ENCODE measurements at regions not wholly inside any gene's neighbourhood (a gene's known extent, or its start where the extent isn't known, plus 50 kb on each side); places are given as distances from the start of the nearest gene placed in this dataset.

GRCh38 chr13:105821337-105821736 lies 714.1 kb downstream of the EFNB2 start:
- in situ Hi-C loops (cut with HindIII; ENCODE audit: low sequenced_read_pairs), result no loop called here

GRCh38 chr13:105820415-105820814 lies 715.0 kb downstream of the EFNB2 start:
- in situ Hi-C loops (cut with HindIII; ENCODE audit: low sequenced_read_pairs), result no loop called here

- in situ Hi-C loops (cut with HindIII; ENCODE audit: low sequenced_read_pairs), result no loop called here
Measured at GRCh38 chr13:105817498-105817897, 718.0 kb downstream of the EFNB2 start.

GRCh38 chr13:105816994-105817393 lies 718.5 kb downstream of the EFNB2 start:
- in situ Hi-C loops (cut with HindIII; ENCODE audit: low sequenced_read_pairs), result no loop called here

- in situ Hi-C loops (cut with HindIII; ENCODE audit: low sequenced_read_pairs), result no loop called here
Measured at GRCh38 chr13:105814902-105815250, 720.6 kb downstream of the EFNB2 start.

- in situ Hi-C loops (cut with HindIII; ENCODE audit: low sequenced_read_pairs), result no loop called here
Measured at GRCh38 chr13:105814219-105814901, 721.1 kb downstream of the EFNB2 start.

GRCh38 chr13:105806628-105806920 lies 728.9 kb downstream of the EFNB2 start:
- in situ Hi-C loops (cut with HindIII; ENCODE audit: low sequenced_read_pairs), result no loop called here

- in situ Hi-C loops (cut with HindIII; ENCODE audit: low sequenced_read_pairs), result no loop called here
Measured at GRCh38 chr13:105805892-105806627, 729.4 kb downstream of the EFNB2 start.

- in situ Hi-C loops (cut with HindIII; ENCODE audit: low sequenced_read_pairs), result no loop called here
Measured at GRCh38 chr13:105804561-105805190, 730.8 kb downstream of the EFNB2 start.

- in situ Hi-C loops (cut with HindIII; ENCODE audit: low sequenced_read_pairs), result no loop called here
Measured at GRCh38 chr13:105799155-105799554, 736.3 kb downstream of the EFNB2 start.

GRCh38 chr13:105798541-105798940 lies 736.9 kb downstream of the EFNB2 start:
- in situ Hi-C loops (cut with HindIII; ENCODE audit: low sequenced_read_pairs), result no loop called here

- in situ Hi-C loops (cut with HindIII; ENCODE audit: low sequenced_read_pairs), result no loop called here
Measured at GRCh38 chr13:105796081-105796480, 739.4 kb downstream of the EFNB2 start.

GRCh38 chr13:105790923-105791322 lies 744.5 kb downstream of the EFNB2 start:
- in situ Hi-C loops (cut with HindIII; ENCODE audit: low sequenced_read_pairs), result no loop called here

- in situ Hi-C loops (cut with HindIII; ENCODE audit: low sequenced_read_pairs), result no loop called here
Measured at GRCh38 chr13:105788530-105788929, 746.9 kb downstream of the EFNB2 start.

GRCh38 chr13:105787632-105788031 lies 747.8 kb downstream of the EFNB2 start:
- in situ Hi-C loops (cut with HindIII; ENCODE audit: low sequenced_read_pairs), result no loop called here

GRCh38 chr13:105785436-105785835 lies 750.0 kb downstream of the EFNB2 start:
- in situ Hi-C loops (cut with HindIII; ENCODE audit: low sequenced_read_pairs), result no loop called here

- in situ Hi-C loops (cut with HindIII; ENCODE audit: low sequenced_read_pairs), result no loop called here
Measured at GRCh38 chr13:105783261-105783660, 752.2 kb downstream of the EFNB2 start.

- in situ Hi-C loops (cut with HindIII; ENCODE audit: low sequenced_read_pairs), result no loop called here
Measured at GRCh38 chr13:105778196-105778595, 757.3 kb downstream of the EFNB2 start.

- in situ Hi-C loops (cut with HindIII; ENCODE audit: low sequenced_read_pairs), result no loop called here
Measured at GRCh38 chr13:105774739-105775460, 760.6 kb downstream of the EFNB2 start.

GRCh38 chr13:105773863-105774538 lies 761.5 kb downstream of the EFNB2 start:
- in situ Hi-C loops (cut with HindIII; ENCODE audit: low sequenced_read_pairs), result no loop called here

- in situ Hi-C loops (cut with HindIII; ENCODE audit: low sequenced_read_pairs), result no loop called here
Measured at GRCh38 chr13:105773241-105773640, 762.2 kb downstream of the EFNB2 start.

Measured in DLD1 (cell line).